Body of pancreas (tissue), 4 donors: ENCODE measurements at regions not wholly inside any gene's neighbourhood (a gene's known extent, or its start where the extent isn't known, plus 50 kb on each side); places are given as distances from the start of the nearest gene placed in this dataset.
"Not testable (repeated sequence)": the region's sequence is repeated elsewhere in the genome, so short reads cannot be mapped to it uniquely, and the experiment has no call there.

ENCODE experiments used
- ATAC-seq: fragments of 150-250 bp; one replicate; pipeline ENCODE4 v1.9.1; 2016
- DNase-seq, 4 donors: peaks; one replicate each; pipeline ENCODE4 v3.0.0-alpha.2; 2019
- H3K27ac ChIP-seq, 4 donors: fragments of 200-600 bp; sonication (generic); 1 replicate in 3 of 4; 2 replicates in 1 of 4; pipeline versions ENCODE4 v1.5.1 to v1.6.1; 2016 to 2019; ENCODE audit warnings: mild to moderate bottlenecking in 1 of 4, mixed read lengths in 1 of 4, moderate library complexity in 1 of 4
- H3K27me3 ChIP-seq, 2 donors: fragments of 200-600 bp; sonication (generic); one replicate each; pipeline ENCODE4 v1.6.0; 2016; ENCODE audit warnings: mild to moderate bottlenecking in 1 of 2
- H3K36me3 ChIP-seq, 2 donors: fragments of 200-600 bp; sonication (generic); replicated peaks in 1 of 2; 2 replicates each; pipeline ENCODE4 v1.5.1; 2016; ENCODE audit warnings: low read depth in 2 of 2; ENCODE audit not compliant: insufficient read depth in 1 of 2
- H3K4me1 ChIP-seq: fragments of 200-600 bp; sonication (generic); one replicate; pipeline ENCODE4 v1.6.0; 2016
- H3K4me3 ChIP-seq, 2 donors: fragments of 200-600 bp; sonication (generic); 1 replicate in 1 of 2; 2 replicates in 1 of 2; pipeline ENCODE4 v1.5.1; 2016 to 2019
- H3K9me3 ChIP-seq, 3 donors: fragments of 200-600 bp; sonication (generic); 1 replicate in 2 of 3; 2 replicates in 1 of 3; pipeline ENCODE4 v1.5.1; 2016
- CTCF ChIP-seq, 7 experiments: fragments of 450-650 bp in 4 of 7; fragments of 200-600 bp in 3 of 7; sonication (generic) in 3 of 7; IDR thresholded peaks; one replicate each; pipeline ENCODE4 v1.5.1; 2016 to 2019; ENCODE audit warnings: antibody characterized with exemption in 7 of 7
- POLR2A ChIP-seq, 3 donors: fragments of 450-650 bp; IDR thresholded peaks; one replicate each; pipeline ENCODE4 v1.6.1; 2016; ENCODE audit warnings: antibody characterized with exemption in 3 of 3, mild to moderate bottlenecking in 2 of 3
- WGBS, 2 donors: methylation state at CpG; one replicate each; pipeline ENCODE4 v1.1.5; 2017; 5-methylcytosine and 5-hydroxymethylcytosine counted together
- intact Hi-C: fragments of 100-400 bp; cut with DNase I; formaldehyde crosslinking; loops from one replicate; pipeline ENCODE4 v1.15.1; 2023

GRCh38 chr21:18007121-18007520, 188.0 kb upstream of the C21orf91 start:
- no peak for DNase-seq
- no peak overlapping the region for H3K27ac ChIP-seq

GRCh38 chr21:18006691-18007090, 187.5 kb upstream of the C21orf91 start:
- ATAC-seq: no peak
- Histone ChIP-seq H3K27ac (no peak overlapping the region), H3K36me3 (no peaks in the 10 kb centered on the region), H3K4me1 (no peaks in the 10 kb centered on the region), H3K27me3 (no peaks in the 10 kb centered on the region), H3K9me3 (no peaks in the 10 kb centered on the region), H3K4me3 (no peak overlapping the region)
- 39 to 49% methylated on average over 2 of the region's 2 CpGs for WGBS, 2 donors
- intact Hi-C loops: no loop called here
- DNase-seq: no peak
- TF ChIP-seq CTCF (IDR thresholded peaks at IDR 0.05): no peak
- TF ChIP-seq POLR2A (IDR thresholded peaks at IDR 0.05): no peak

More at GRCh38 chr21:18007121-18007520, 188.0 kb upstream of the C21orf91 start:
- WGBS, 2 donors: 18 to 29% methylated on average over 1 of the region's 1 CpG
- no peaks in the 10 kb centered on the region for H3K4me1 ChIP-seq
- ATAC-seq: no peak
- H3K36me3 ChIP-seq: no peaks in the 10 kb centered on the region
- no peaks in the 10 kb centered on the region for H3K27me3 ChIP-seq
- H3K4me3 ChIP-seq: no peak overlapping the region
- TF ChIP-seq POLR2A (IDR thresholded peaks at IDR 0.05) (no peak), CTCF (IDR thresholded peaks at IDR 0.05) (no peak)
- no peaks in the 10 kb centered on the region for H3K9me3 ChIP-seq
- intact Hi-C loops: no loop called here

GRCh38 chr21:18002393-18002792, 183.2 kb upstream of the C21orf91 start:
- no peaks in the 10 kb centered on the region for H3K4me1 ChIP-seq
- ATAC-seq: no peak
- TF ChIP-seq CTCF (IDR thresholded peaks at IDR 0.05) (no peak), POLR2A (IDR thresholded peaks at IDR 0.05) (no peak)
- H3K27me3 ChIP-seq: no peaks in the 10 kb centered on the region
- DNase-seq: no peak
- WGBS, 2 donors: 70 to 75% methylated on average over 2 of the region's 2 CpGs
- H3K9me3 ChIP-seq: no peaks in the 10 kb centered on the region
- H3K27ac ChIP-seq: no peak overlapping the region
- H3K36me3 ChIP-seq: no peaks in the 10 kb centered on the region
- intact Hi-C loops: no loop called here
- H3K4me3 ChIP-seq: no peak overlapping the region

GRCh38 chr21:18000981-18001686, 182.0 kb upstream of the C21orf91 start:
- Histone ChIP-seq H3K4me1 (no peaks in the 10 kb centered on the region), H3K36me3 (no peaks in the 10 kb centered on the region), H3K27ac (no peak overlapping the region), H3K4me3 (no peak overlapping the region), H3K9me3 (no peaks in the 10 kb centered on the region), H3K27me3 (no peaks in the 10 kb centered on the region)
- WGBS, 2 donors: 58 to 66% methylated on average over 3 of the region's 3 CpGs
- intact Hi-C loops: no loop called here
- ATAC-seq (no peak), DNase-seq (no peak)
- TF ChIP-seq CTCF (IDR thresholded peaks at IDR 0.05) (no peak), POLR2A (IDR thresholded peaks at IDR 0.05) (no peak)

GRCh38 chr21:17998599-17998998, 179.4 kb upstream of the C21orf91 start:
- H3K4me1 ChIP-seq, H3K9me3 ChIP-seq, H3K4me3 ChIP-seq, ATAC-seq, H3K27me3 ChIP-seq, DNase-seq, intact Hi-C loops, H3K27ac ChIP-seq, H3K36me3 ChIP-seq: not testable (repeated sequence)
- 68 to 77% methylated on average over 4 of the region's 4 CpGs for WGBS, 2 donors
